ENCODE measurements at regions not wholly inside any gene's neighbourhood (a gene's known extent, or its start where the extent isn't known, plus 50 kb on each side); places are given as distances from the start of the nearest gene placed in this dataset.

- Mint-ChIP-seq H3K4me3 (no peak overlapping the region), H3K27me3 (no peaks in the 10 kb centered on the region), H3K9me3 (no peaks in the 10 kb centered on the region), H3K36me3 (peaks cover 3% of the 10 kb centered on the region), H3K4me1 (no peaks in the 10 kb centered on the region), H3K27ac (no peak overlapping the region)
- ATAC-seq (ENCODE audit: low read depth) (no peak), DNase-seq (ENCODE audit: low spot score in 2 of 2) (no peak)
These were observed 171.2 kb downstream of the LTN1 start for GRCh38 chr21:28821276-28822122.

GRCh38 chr21:28818663-28819278, 173.9 kb downstream of the LTN1 start:
- Mint-ChIP-seq H3K4me1 (no peaks in the 10 kb centered on the region), H3K4me3 (no peak overlapping the region), H3K36me3 (no peaks in the 10 kb centered on the region), H3K27ac (no peak overlapping the region), H3K9me3 (no peaks in the 10 kb centered on the region), H3K27me3 (no peaks in the 10 kb centered on the region)
- ATAC-seq (ENCODE audit: low read depth) (no peak), DNase-seq (ENCODE audit: low spot score in 2 of 2) (no peak)

GRCh38 chr21:28817871-28818270, 174.8 kb downstream of the LTN1 start:
- Mint-ChIP-seq H3K27ac (no peak overlapping the region), H3K4me1 (no peaks in the 10 kb centered on the region), H3K4me3 (no peak overlapping the region), H3K27me3 (no peaks in the 10 kb centered on the region), H3K9me3 (no peaks in the 10 kb centered on the region), H3K36me3 (peaks cover 3% of the 10 kb centered on the region)
- ATAC-seq (ENCODE audit: low read depth) = no peak
- DNase-seq (ENCODE audit: low spot score in 2 of 2) = no peak

DNA sequence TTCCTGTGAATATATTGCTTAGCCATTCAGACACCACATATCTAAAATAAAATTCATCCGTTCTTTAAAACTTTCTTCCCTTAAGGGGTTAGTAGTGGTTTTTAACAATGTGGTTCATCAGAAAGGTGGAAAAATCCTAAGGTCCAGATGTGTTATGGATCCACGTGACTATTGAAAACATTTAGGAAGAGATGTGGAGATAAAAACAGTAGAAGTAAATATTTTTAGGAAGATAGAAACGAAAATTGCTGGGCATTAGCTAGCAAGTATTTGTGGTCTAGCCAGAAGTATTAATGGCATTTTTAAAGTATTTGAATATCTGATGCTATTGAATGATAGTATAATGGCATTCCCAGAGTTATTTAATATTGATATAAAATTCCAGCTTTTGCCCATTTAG, 180.8 kb downstream of the LTN1 start:
- H3K36me3 Mint-ChIP-seq = peaks cover 13% of the 10 kb centered on the region
- H3K27me3 Mint-ChIP-seq = no peaks in the 10 kb centered on the region
- no peak for DNase-seq (ENCODE audit: low spot score in 2 of 2)
- H3K4me1 Mint-ChIP-seq = no peaks in the 10 kb centered on the region
- ATAC-seq (ENCODE audit: low read depth) = no peak
- H3K9me3 Mint-ChIP-seq = peaks cover 4% of the 10 kb centered on the region
- H3K27ac Mint-ChIP-seq = no peak overlapping the region
- H3K4me3 Mint-ChIP-seq = no peak overlapping the region

DNA sequence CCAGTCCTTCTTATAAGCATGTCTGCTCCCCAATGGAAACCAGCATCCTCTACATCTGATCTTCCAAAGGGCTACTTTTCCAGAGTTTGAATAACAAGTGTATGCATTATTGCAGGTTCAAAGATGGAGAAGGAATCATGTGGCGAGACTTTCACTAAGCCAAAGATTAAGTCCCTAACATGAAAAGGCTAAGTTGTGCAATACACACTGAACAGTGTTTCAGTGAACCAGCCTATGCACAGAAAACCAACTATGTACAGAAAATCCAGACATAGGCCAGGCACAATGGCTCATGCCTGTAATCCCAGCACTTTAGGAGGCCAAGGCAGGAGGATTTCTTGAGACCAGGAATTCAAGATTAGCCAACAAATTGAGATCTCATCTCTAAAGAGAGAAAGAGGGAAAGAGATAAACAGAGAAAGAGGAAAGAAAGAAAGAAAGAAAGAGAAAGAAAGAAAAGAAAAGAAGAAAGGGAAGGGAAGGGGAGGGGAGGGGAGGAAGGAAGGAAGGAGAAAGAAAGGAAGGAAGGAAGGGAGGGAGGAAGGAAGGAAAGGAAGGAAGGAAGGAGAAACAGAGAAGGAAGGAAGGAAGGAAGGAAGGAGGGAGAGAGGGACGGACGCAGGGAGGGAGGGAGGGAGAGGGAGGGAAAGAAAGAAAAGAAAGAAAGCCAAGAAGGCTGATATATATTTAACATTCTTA, 181.7 kb downstream of the LTN1 start:
- Mint-ChIP-seq H3K9me3 (peaks cover 4% of the 10 kb centered on the region), H3K4me1 (no peaks in the 10 kb centered on the region)

DNA sequence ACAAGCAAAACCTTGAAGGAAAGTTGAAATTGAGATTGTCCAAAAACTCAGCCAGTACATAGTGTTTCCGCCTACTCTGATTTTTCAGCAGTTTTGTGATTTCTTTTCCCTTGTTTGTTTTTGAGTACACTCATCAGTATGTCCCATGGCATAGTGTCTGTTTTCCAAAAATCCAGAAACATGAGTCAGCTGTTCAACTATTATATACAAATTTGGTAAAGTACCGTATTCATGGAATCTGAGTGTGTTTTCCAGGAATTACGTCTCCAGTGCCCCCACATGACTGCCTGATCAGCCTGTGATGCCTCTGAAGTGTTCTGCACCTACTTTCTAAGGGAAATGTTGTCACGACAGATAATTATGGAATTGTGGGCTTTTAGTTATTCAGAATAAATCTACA, 186.8 kb downstream of the LTN1 start:
- Mint-ChIP-seq H3K4me1 (no peaks in the 10 kb centered on the region), H3K27ac (no peak overlapping the region), H3K36me3 (peaks cover 14% of the 10 kb centered on the region), H3K9me3 (peaks cover 2% of the 10 kb centered on the region), H3K27me3 (no peaks in the 10 kb centered on the region), H3K4me3 (no peak overlapping the region)
- DNase-seq (ENCODE audit: low spot score in 2 of 2) (no peak), ATAC-seq (ENCODE audit: low read depth) (no peak)

More for the DNA sequence above, 181.7 kb downstream of the LTN1 start:
- Mint-ChIP-seq H3K4me3 (no peak overlapping the region), H3K36me3 (peaks cover 16% of the 10 kb centered on the region), H3K27ac (no peak overlapping the region), H3K27me3 (no peaks in the 10 kb centered on the region)
- ATAC-seq (ENCODE audit: low read depth) (no peak), DNase-seq (ENCODE audit: low spot score in 2 of 2) (no peak)

- Mint-ChIP-seq H3K27me3 (no peaks in the 10 kb centered on the region), H3K4me3 (no peak overlapping the region), H3K4me1 (no peaks in the 10 kb centered on the region), H3K27ac (no peak overlapping the region), H3K9me3 (peaks cover 5% of the 10 kb centered on the region), H3K36me3 (peaks cover 14% of the 10 kb centered on the region)
- DNase-seq (ENCODE audit: low spot score in 2 of 2) (no peak), ATAC-seq (ENCODE audit: low read depth) (no peak)
These were observed 188.5 kb downstream of the LTN1 start for GRCh38 chr21:28804089-28804670.

DNA sequence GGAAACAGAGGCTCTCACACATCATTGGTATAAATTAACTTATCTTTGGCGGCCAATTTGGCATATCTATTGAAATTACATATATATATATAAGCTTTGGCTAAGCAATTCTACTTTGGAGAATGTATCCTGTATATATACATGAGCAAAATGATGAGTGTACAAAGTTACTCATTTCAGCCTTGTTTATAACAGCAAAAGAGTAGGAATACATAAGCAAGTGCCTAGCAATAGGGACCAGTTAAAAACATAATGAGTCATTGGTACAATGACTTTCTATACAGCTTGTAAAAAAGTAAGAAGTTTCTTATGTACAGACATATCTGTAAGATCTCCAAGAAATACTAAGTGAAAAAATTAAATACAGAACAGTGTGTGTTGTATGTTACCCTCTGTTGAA, 190.8 kb downstream of the LTN1 start:
- no peaks in the 10 kb centered on the region for H3K27me3 Mint-ChIP-seq
- peaks cover 2% of the 10 kb centered on the region for H3K9me3 Mint-ChIP-seq
- H3K4me3 Mint-ChIP-seq = no peak overlapping the region
- no peak for DNase-seq (ENCODE audit: low spot score in 2 of 2)
- peaks cover 11% of the 10 kb centered on the region for H3K36me3 Mint-ChIP-seq
- H3K27ac Mint-ChIP-seq = no peak overlapping the region
- H3K4me1 Mint-ChIP-seq = no peaks in the 10 kb centered on the region
- no peak for ATAC-seq (ENCODE audit: low read depth)

GRCh38 chr21:28799926-28800325, 192.8 kb downstream of the LTN1 start:
- Mint-ChIP-seq H3K9me3 (peaks cover 2% of the 10 kb centered on the region), H3K4me1 (no peaks in the 10 kb centered on the region), H3K27me3 (no peaks in the 10 kb centered on the region), H3K27ac (no peak overlapping the region), H3K36me3 (peaks cover 8% of the 10 kb centered on the region), H3K4me3 (no peak overlapping the region)
- DNase-seq (ENCODE audit: low spot score in 2 of 2) (no peak), ATAC-seq (ENCODE audit: low read depth) (no peak)

- Mint-ChIP-seq H3K27me3 (no peaks in the 10 kb centered on the region), H3K4me1 (no peaks in the 10 kb centered on the region), H3K9me3 (peaks cover 2% of the 10 kb centered on the region), H3K27ac (no peak overlapping the region), H3K36me3 (peaks cover 8% of the 10 kb centered on the region), H3K4me3 (no peak overlapping the region)
- DNase-seq (ENCODE audit: low spot score in 2 of 2) (no peak), ATAC-seq (ENCODE audit: low read depth) (no peak)
These were observed 193.9 kb downstream of the LTN1 start for GRCh38 chr21:28798798-28799197.

DNA sequence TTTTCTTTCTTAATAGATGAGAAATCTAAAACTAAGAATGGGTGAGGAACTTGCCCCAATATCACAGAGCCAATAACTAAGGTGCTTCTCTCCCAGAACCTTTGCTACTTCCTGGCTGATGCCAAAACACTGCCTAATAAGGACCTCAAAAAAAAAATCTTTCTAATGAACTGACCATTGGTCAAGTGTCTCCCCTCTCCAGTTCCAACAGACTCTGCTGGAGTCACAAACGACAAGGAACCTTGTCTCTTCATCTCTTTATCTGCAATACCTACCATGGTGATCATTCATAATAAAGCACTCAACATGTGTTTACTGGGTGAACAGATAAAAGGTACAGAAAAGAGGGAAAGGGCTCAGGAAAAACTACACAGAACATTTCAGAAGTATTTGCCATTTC, 197.4 kb downstream of the LTN1 start:
- no peak overlapping the region for H3K4me3 Mint-ChIP-seq
- DNase-seq (ENCODE audit: low spot score in 2 of 2) (no peak), ATAC-seq (ENCODE audit: low read depth) (no peak)
- no peak overlapping the region for H3K27ac Mint-ChIP-seq
- no peaks in the 10 kb centered on the region for H3K27me3 Mint-ChIP-seq
- peaks cover 6% of the 10 kb centered on the region for H3K36me3 Mint-ChIP-seq
- H3K9me3 Mint-ChIP-seq = peaks cover 2% of the 10 kb centered on the region
- H3K4me1 Mint-ChIP-seq = peaks cover 3% of the 10 kb centered on the region

GRCh38 chr21:28794371-28794851, 198.3 kb downstream of the LTN1 start:
- DNase-seq (ENCODE audit: low spot score in 2 of 2) = no peak
- no peak overlapping the region for H3K4me3 Mint-ChIP-seq
- ATAC-seq (ENCODE audit: low read depth) = no peak

DNA sequence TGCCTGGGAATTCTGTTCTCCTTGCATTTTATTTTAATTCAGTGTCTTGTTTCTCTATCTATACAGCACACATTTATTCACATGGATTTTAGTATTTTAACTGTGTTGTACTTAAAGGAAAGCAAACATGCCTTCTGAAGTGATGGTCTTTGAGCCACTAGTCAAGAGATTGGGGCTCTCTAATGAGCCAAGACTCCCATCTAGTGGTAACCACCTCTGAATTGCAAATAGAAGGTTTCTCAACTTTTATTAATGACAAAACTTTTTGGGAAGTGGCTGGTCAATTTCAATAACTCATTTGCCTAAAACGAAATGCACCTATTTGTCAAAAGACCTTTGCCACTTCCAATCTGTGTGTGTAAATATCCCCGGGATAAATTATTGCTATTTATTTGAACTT, 199.6 kb downstream of the LTN1 start:
- peaks cover 2% of the 10 kb centered on the region for H3K9me3 Mint-ChIP-seq
- peaks cover 3% of the 10 kb centered on the region for H3K4me1 Mint-ChIP-seq
- H3K4me3 Mint-ChIP-seq = no peak overlapping the region
- ATAC-seq (ENCODE audit: low read depth) (no peak), DNase-seq (ENCODE audit: low spot score in 2 of 2) (no peak)
- H3K36me3 Mint-ChIP-seq = peaks cover 2% of the 10 kb centered on the region
- no peak overlapping the region for H3K27ac Mint-ChIP-seq
- no peaks in the 10 kb centered on the region for H3K27me3 Mint-ChIP-seq

More at GRCh38 chr21:28794371-28794851, 198.3 kb downstream of the LTN1 start:
- Mint-ChIP-seq H3K27me3 (no peaks in the 10 kb centered on the region), H3K36me3 (peaks cover 4% of the 10 kb centered on the region), H3K27ac (no peak overlapping the region), H3K9me3 (no peaks in the 10 kb centered on the region), H3K4me1 (peaks cover 3% of the 10 kb centered on the region)
